ENCODE measurements at regions not wholly inside any gene's neighbourhood (a gene's known extent, or its start where the extent isn't known, plus 50 kb on each side); places are given as distances from the start of the nearest gene placed in this dataset.

- Histone ChIP-seq H3K9ac (no peak overlapping the region), H2AFZ (ENCODE audit: low read depth) (no peak overlapping the region), H3K79me2 (ENCODE audit: insufficient read depth, low read depth) (no peaks in the 10 kb centered on the region), H3K4me1 (ENCODE audit: low read depth, poor library complexity, severe bottlenecking) (no peaks in the 10 kb centered on the region), H3K4me3 (IDR thresholded peaks at IDR 0.05; ENCODE audit: insufficient read depth, low read depth, low read length) (no peak overlapping the region), H3K27me3 (ENCODE audit: insufficient read depth, low read depth) (no peaks in the 10 kb centered on the region), H4K20me1 (ENCODE audit: insufficient read depth) (no peaks in the 10 kb centered on the region), H3K4me2 (no peak overlapping the region), H3K36me3 (ENCODE audit: insufficient read depth) (no peaks in the 10 kb centered on the region), H3K27ac (no peak overlapping the region)
- no peak for TF ChIP-seq CTCF (conservative IDR thresholded peaks at IDR 0.05; ENCODE audit: low read depth, low read length)
Measured at GRCh38 chr18:43642727-43643330, 365.5 kb upstream of the SYT4 start.

- Histone ChIP-seq H3K4me3 (IDR thresholded peaks at IDR 0.05; ENCODE audit: insufficient read depth, low read depth, low read length) (no peak overlapping the region), H2AFZ (ENCODE audit: low read depth) (no peak overlapping the region), H3K4me2 (no peak overlapping the region), H3K27ac (no peak overlapping the region), H3K27me3 (ENCODE audit: insufficient read depth, low read depth) (no peaks in the 10 kb centered on the region), H3K9ac (no peak overlapping the region), H4K20me1 (ENCODE audit: insufficient read depth) (no peaks in the 10 kb centered on the region), H3K79me2 (ENCODE audit: insufficient read depth, low read depth) (no peaks in the 10 kb centered on the region), H3K36me3 (ENCODE audit: insufficient read depth) (no peaks in the 10 kb centered on the region), H3K4me1 (ENCODE audit: low read depth, poor library complexity, severe bottlenecking) (no peaks in the 10 kb centered on the region)
- no peak for TF ChIP-seq CTCF (conservative IDR thresholded peaks at IDR 0.05; ENCODE audit: low read depth, low read length)
Measured at GRCh38 chr18:43648002-43648401, 370.7 kb upstream of the SYT4 start.

GRCh38 chr18:43649649-43650357 lies 372.5 kb upstream of the SYT4 start:
- Histone ChIP-seq H3K4me2 (no peak overlapping the region), H3K36me3 (ENCODE audit: insufficient read depth) (no peaks in the 10 kb centered on the region), H3K4me1 (ENCODE audit: low read depth, poor library complexity, severe bottlenecking) (no peaks in the 10 kb centered on the region), H4K20me1 (ENCODE audit: insufficient read depth) (no peaks in the 10 kb centered on the region), H3K79me2 (ENCODE audit: insufficient read depth, low read depth) (no peaks in the 10 kb centered on the region), H3K27me3 (ENCODE audit: insufficient read depth, low read depth) (no peaks in the 10 kb centered on the region), H3K4me3 (IDR thresholded peaks at IDR 0.05; ENCODE audit: insufficient read depth, low read depth, low read length) (no peak overlapping the region), H3K9ac (no peak overlapping the region), H3K27ac (no peak overlapping the region), H2AFZ (ENCODE audit: low read depth) (no peak overlapping the region)
- no peak for TF ChIP-seq CTCF (conservative IDR thresholded peaks at IDR 0.05; ENCODE audit: low read depth, low read length)

DNA sequence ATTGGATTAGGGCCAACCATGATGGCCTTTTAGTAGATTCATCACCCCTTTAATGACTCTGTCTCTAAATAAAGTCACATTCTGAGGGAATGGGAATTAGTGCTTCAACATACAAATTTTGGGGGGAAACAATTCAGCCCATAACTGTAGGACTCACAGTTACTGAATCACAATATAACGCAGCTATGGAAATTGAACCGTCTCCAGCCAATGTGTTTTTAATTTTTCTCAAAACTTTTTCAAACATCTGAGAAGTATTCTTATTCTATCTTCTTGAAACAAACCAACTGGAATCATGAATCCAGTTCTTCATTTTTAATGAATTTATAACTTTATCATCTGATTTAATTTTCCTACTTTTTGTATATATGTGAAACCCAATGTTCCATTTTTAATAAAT lies 373.1 kb upstream of the SYT4 start:
- no peak overlapping the region for H3K4me2 ChIP-seq
- H2AFZ ChIP-seq (ENCODE audit: low read depth), result no peak overlapping the region
- no peak overlapping the region for H3K27ac ChIP-seq
- no peaks in the 10 kb centered on the region for H3K79me2 ChIP-seq (ENCODE audit: insufficient read depth, low read depth)
- no peak overlapping the region for H3K4me3 ChIP-seq (IDR thresholded peaks at IDR 0.05; ENCODE audit: insufficient read depth, low read depth, low read length)
- no peaks in the 10 kb centered on the region for H3K27me3 ChIP-seq (ENCODE audit: insufficient read depth, low read depth)
- no peaks in the 10 kb centered on the region for H4K20me1 ChIP-seq (ENCODE audit: insufficient read depth)
- H3K4me1 ChIP-seq (ENCODE audit: low read depth, poor library complexity, severe bottlenecking), result no peaks in the 10 kb centered on the region
- no peaks in the 10 kb centered on the region for H3K36me3 ChIP-seq (ENCODE audit: insufficient read depth)
- TF ChIP-seq CTCF (conservative IDR thresholded peaks at IDR 0.05; ENCODE audit: low read depth, low read length), result no peak
- H3K9ac ChIP-seq, result no peak overlapping the region

Data from KMS-11 (cell line).